ENCODE measurements at regions not wholly inside any gene's neighbourhood (a gene's known extent, or its start where the extent isn't known, plus 50 kb on each side); places are given as distances from the start of the nearest gene placed in this dataset.

DNA sequence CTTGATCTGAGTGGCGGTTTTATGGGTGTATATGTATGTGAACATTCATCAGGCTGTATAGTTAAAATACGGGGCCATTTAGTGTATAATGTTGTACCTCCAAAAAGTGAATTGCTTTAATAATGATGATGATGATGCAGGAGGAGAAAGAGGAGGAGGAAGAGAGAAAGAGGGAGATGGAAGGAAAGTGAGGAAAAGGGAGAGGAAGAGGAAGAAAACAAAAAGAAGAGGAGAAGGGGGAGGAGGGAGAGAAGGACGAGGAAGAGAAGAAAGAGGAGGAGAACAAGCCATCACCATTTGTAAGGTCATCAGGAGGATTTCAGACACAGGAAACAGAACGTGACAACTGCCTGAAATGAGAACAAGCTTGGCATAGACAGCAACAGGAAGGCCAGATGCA is 168.4 kb upstream of the NCKAP5 start:
- Histone ChIP-seq H3K4me1 (ENCODE audit: insufficient read depth, low read length) (no peaks in the 10 kb centered on the region; the same call in none of the 2 replicates), H3K4me2 (ENCODE audit: insufficient read depth, insufficient read length, low read length) (no peak overlapping the region), H2AFZ (ENCODE audit: low read length) (no peak overlapping the region), H3K23ac (ENCODE audit: insufficient read length, low read depth, low read length) (no peak overlapping the region), H2BK20ac (ENCODE audit: low read depth, low read length, poor library complexity, severe bottlenecking) (no peak overlapping the region), H3K79me1 (ENCODE audit: insufficient read depth, low read depth, low read length, poor library complexity, severe bottlenecking) (no peaks in the 10 kb centered on the region), H3K14ac (ENCODE audit: insufficient read depth, low read length) (no peak overlapping the region), H2BK15ac (ENCODE audit: low read depth, low read length) (no peak overlapping the region), H4K8ac (replicated peaks; ENCODE audit: insufficient read length, low read depth, low read length) (no peak overlapping the region), H3K9me3 (ENCODE audit: control insufficient read depth, low read depth, low read length) (no peaks in the 10 kb centered on the region), H3K18ac (ENCODE audit: insufficient read length, low read depth, low read length) (no peak overlapping the region), H4K20me1 (ENCODE audit: control insufficient read depth, insufficient read depth, insufficient read length) (no peaks in the 10 kb centered on the region), H3K4ac (ENCODE audit: low read depth, low read length) (no peak overlapping the region), H3K9ac (ENCODE audit: extremely low read depth, insufficient read length, low read length) (no peak overlapping the region), H3T11ph (ENCODE audit: low read length) (no peak overlapping the region), H2AK5ac (ENCODE audit: insufficient read length, low read length) (no peak overlapping the region), H3K56ac (ENCODE audit: insufficient read length, low read depth, low read length) (no peak overlapping the region), H2BK12ac (ENCODE audit: insufficient read length, low read depth, low read length) (no peak overlapping the region), H3K27ac (ENCODE audit: insufficient read length, low read depth, low read length) (no peak overlapping the region), H4K91ac (ENCODE audit: insufficient read length, low read depth, low read length) (no peak overlapping the region), H2BK5ac (ENCODE audit: insufficient read length, low read length) (no peak overlapping the region), H3K27me3 (ENCODE audit: insufficient read depth, low read length) (no peaks in the 10 kb centered on the region), H3K23me2 (ENCODE audit: insufficient read length, low read depth, low read length, poor library complexity, severe bottlenecking) (no peaks in the 10 kb centered on the region), H3K79me2 (ENCODE audit: insufficient read depth, low read length) (no peaks in the 10 kb centered on the region), H4K5ac (ENCODE audit: insufficient read length, low read depth, low read length) (no peak overlapping the region), H2BK120ac (ENCODE audit: low read depth, low read length, poor library complexity, severe bottlenecking) (no peak overlapping the region)
- H3K27ac Mint-ChIP-seq: no peak overlapping the region
- H3K27me3 Mint-ChIP-seq (ENCODE audit: low read depth): peaks cover 1% of the 10 kb centered on the region; the same call in 1 of the 2 replicates
- no peak for DNase-seq
- H3K9me3 Mint-ChIP-seq: peaks cover 0 to 2% of the 10 kb centered on the region in 2 experiments; a peak in 1 of 5 replicates
- H3K4me1 Mint-ChIP-seq: no peaks in the 10 kb centered on the region
- peaks cover 0 to 3% (median 0%) of the 10 kb centered on the region in 3 experiments; a peak in 1 of 7 replicates for H3K36me3 Mint-ChIP-seq (ENCODE audit: insufficient read depth in 1 of 3, low read depth in 3 of 3)
- TF ChIP-seq, protein P1, sequence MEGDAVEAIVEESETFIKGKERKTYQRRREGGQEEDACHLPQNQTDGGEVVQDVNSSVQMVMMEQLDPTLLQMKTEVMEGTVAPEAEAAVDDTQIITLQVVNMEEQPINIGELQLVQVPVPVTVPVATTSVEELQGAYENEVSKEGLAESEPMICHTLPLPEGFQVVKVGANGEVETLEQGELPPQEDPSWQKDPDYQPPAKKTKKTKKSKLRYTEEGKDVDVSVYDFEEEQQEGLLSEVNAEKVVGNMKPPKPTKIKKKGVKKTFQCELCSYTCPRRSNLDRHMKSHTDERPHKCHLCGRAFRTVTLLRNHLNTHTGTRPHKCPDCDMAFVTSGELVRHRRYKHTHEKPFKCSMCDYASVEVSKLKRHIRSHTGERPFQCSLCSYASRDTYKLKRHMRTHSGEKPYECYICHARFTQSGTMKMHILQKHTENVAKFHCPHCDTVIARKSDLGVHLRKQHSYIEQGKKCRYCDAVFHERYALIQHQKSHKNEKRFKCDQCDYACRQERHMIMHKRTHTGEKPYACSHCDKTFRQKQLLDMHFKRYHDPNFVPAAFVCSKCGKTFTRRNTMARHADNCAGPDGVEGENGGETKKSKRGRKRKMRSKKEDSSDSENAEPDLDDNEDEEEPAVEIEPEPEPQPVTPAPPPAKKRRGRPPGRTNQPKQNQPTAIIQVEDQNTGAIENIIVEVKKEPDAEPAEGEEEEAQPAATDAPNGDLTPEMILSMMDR (conservative IDR thresholded peaks at IDR 0.05): no peak
- no CpG with 5 or more reads among the region's 4 CpGs for WGBS (ENCODE audit: extremely low coverage, insufficient read length, low lambda C conversion rate)
- no peak overlapping the region; a peak in 1 of 5 replicates for H3K4me3 Mint-ChIP-seq
